Skin of body (tissue), 1 donor: ENCODE measurements at regions not wholly inside any gene's neighbourhood (a gene's known extent, or its start where the extent isn't known, plus 50 kb on each side); places are given as distances from the start of the nearest gene placed in this dataset.

Experiments used
- DNase-seq: peaks from one replicate; lab custom pipeline; 2025; lab: John Stamatoyannopoulos, UW

DNA sequence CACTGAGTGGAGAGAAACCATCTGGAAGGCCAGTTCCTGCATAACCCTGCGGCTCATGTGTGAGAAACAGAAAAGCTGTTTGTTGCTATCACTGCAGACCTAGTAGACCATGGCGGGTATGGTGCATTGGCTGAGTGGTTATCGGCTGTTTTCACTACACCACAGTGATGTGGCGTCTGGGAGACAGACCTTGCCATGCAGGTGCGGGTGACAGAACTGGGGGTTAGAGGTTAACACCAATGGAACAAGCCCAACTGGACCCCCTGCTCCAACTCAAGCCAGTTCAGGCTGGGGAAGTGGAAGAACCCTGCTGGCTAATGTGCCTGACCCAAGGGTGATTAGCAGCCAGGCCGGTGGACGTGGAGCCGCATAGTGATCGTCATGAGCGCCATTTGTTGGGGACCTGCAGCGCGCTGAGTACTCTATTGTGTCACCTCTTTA is 91.9 kb downstream of the IRF8 start:
- DNase-seq, result no peak

DNA sequence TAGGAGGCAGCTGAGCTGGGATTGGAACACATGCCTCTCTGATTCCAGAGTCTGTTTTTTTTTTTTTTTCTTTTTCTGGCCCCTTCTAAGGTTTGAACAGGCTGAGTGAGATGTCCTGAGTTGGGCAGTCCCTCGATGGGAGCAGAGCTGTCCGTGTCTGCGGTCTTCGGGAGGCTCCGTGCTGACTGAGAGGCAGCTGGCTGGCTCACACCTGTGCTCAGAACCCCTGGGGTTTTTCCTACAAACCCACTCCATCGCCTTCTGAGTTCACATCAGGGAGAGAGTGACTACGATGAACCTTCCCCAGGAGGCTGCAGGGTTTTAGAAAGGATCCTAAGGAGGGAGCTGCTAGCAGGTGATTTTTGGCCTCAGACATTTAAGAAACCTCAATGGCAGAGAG is 92.5 kb downstream of the IRF8 start:
- no peak for DNase-seq

DNA sequence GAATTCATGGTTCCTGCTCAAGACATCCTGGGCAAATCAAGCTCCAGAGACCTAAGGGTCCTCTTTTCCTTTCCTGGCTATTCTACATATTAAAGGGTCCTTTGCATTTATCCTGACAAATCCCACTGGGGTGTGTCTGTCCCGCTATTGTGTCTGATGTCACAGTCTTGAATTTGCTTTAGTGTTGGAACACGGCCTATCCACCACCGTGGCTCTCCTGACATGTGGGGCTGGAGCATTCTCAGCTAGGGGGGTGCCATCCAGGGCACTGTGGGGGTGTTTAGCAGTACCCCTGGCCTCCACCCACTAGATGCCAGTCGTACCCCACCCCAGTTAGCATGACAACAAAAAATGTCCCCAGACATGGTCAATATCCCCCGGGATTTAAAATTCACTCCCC is 92.9 kb downstream of the IRF8 start:
- no peak for DNase-seq

DNA sequence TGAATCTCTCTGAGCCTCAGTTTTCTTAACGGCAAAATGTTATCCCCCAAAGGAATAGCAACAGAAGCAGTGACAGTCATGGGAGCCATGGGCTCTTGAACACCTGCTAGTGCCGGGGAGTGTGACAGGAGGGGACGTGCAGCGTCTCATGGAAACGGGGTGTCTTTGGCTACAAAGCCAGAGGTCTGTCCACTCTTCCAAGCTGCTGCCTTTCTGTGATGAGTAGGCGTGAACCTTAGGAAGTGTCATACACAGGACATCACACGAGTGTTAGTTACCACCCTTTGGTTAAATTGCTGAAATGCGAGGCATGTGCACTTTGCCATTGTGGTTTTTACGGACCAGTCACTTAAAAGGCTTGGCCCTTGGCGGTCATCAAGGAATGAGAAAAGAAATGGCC is 93.4 kb downstream of the IRF8 start:
- DNase-seq, result no peak

DNA sequence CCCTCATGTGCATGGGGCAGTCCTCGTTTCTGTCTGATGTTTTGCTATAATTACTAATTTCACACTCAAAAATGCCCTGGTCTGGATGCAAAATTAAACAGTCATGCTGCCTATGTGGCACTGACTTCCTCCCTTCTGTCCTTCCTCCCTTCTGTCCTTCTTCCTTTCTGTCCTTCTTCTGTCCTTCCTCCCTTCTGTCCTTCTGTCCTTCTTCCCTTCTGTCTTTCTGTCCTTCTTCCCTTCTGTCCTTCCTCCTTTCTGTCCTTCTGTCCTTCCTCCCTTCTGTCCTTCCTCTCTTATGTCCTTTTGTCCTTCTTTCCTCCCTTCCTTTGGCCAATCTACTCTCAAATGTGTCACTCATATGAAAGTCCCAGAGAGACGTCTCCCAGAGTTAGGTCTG is 93.8 kb downstream of the IRF8 start:
- no peak for DNase-seq

DNA sequence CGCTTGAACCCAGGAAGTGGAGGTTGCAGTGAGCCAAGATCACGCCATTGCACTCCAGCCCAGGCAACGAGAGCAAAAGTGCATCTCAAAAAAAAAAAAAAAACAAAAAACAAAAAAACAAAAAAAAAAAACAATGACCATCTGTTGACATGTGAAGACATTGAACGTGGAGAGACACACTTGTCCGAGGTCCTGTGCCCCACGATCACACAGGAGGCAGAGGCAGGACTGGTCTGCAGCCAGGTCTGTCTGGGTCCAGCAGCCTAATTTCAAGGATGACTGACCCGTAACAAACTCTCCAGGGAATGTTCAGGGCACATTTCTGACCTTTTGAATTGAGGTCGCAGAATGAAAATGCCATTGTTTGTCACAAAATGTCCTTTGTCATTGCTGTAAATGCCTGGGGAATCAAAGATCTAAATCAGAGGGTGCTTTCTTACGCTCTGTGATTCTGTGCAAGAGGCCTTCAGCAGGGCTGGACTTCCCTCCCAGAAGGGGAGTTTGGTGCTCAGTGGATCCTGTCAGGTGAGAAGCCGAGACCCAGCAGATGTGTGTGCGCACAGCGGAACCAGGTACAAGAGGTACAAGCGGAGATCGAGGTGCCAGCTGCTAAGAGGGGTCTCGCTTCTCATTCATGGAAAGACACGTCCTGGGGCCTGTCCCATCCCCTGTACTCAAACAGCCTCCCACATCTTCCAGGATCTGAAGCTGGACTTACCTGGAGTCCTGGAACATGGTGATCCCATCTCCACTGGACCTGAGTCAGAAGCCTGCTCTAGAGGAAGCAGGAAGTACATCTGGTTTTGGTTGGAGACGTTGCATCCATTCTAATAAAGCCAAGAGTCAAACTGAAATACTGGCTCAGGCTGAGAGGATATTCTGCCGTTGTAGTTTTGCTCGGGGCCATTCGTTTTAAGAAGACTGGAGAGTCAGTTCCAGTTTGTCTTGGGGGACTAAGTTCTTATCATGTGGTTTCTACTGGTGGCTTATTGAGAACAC is 95.8 kb downstream of the IRF8 start:
- DNase-seq, result peak; percentile 39

DNA sequence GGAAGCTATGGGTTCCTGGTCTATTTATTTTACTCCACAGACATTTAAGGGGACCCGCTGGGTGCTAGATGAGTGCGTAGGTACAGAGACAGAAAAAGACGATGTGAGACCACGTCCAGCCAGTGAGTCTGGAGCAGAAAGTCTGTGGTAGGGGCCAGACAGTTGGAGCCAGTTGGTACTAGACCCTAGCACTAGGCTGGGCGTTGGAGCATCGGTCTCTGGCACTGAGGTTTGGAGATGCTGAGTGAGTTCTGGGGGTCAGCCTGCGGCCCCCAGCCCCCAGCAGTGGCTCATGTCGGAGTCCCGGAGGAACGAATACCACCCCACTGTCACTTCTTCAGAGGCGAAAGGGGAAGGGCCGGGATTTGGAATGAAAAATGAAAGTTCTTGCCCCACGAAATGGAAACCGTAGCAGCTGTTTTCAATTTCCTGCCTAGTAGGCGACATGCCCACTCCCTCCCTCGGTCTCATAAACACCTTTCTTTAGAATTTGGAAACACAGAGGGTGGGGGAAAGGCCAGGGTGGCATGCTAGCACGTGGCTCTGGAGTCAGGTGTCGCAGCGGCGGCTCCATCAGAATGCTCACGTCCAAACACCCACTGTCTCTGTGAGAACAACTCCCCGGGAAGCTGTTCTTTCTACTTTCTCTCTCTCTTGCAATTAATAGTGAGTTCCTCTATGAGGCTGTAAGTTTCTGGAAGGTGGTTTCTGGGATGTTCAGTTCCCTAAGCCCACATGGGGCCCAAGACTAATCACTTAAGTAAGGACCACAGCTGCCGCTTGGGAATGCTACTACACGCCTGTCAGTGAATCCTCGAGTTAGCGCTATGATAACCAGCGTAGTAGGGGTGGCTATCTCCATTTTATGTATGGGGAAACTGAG is 96.8 kb downstream of the IRF8 start:
- no peak for DNase-seq

DNA sequence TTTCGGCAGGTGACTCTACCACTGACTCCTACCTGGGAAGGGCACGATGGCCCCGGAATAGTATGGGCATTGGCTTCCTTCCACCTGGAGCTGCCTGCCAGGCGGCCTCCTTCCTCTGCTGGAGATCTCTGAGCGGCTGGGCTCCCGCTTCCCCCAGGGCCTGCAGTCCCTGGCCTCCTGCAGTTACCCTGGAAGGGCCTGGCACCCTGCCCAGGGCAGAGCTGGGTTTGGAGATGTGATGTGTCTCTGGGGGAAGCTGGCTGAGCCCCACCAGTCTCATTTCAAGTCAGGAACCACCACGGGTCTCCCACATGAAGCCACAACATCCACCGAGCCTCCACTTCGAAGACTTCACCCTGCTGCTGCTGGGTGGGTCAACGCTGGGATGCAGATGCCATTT is 97.9 kb downstream of the IRF8 start:
- no peak for DNase-seq

DNA sequence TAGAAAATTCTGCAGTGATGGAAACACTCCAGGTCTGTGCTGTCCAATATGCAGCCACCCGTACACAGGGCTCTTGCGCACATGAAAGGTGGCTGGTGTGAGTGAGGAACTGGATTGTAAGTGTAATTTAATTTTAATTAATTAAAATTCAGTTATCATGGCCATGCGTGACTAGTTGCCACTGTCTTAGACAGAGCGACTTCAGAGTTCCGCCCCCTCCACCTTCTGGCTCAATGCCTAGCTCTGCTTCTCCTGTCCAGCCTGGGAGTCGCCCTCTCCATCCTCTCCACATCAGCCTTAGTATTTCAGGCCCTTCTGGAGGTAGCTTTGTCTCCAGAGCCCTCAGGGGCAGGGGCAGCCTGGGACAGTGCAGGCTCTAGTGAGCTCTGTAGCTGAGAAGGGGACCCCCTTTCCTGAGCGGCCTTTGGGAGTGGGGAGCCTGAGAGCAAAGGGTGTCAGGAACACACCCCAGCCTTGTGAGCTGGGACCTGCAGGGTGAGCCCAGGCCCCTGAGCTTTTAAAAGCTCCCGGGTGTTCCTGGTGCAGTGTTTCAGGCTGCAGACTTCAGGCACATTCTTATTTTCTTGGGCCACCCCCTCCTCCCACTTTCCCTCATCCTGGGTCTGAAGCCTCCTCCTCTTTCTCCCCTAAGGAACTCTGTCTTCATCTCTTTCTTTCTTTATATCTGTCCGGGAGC is 99.4 kb downstream of the IRF8 start:
- no peak for DNase-seq

DNA sequence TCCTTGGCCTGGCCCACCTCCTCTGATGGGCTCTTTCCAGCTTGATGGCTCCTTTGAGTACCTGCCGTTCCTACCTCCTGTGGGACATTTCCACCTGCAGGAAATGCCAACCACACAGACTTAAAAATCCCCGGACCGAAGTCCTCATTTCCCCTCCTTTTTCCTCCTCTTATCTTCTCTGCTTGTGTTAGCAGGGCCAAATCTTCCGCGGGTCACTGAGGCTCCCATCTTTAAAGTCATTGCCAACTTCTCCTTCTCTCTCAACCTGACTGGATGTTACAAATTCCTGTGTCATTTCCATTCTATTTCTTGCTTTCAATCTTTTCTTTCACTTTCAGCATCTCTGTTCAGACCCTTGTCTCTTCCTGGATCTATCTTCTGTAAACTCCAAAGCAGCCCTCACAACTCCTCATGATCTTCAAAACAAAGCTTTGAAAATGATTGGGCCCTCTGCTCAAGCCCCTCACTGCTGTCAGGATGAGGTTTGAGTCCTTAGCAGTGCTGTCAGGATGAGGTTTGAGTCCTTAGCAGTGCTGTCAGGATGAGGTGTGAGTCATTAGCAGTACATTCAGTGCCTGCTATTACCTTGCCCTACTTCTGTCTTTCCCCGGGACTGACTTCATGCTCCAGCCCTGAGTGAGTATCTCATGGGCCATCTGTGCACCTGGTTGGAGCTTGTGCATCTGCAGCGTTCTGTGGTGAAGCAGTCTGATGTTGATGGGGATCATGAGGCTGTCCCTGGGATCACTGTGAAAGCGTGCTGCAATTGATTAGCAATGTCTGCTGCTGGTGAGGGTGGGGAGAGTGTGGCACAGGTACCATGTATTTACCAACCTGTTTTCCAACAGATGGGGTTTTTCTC is 100.1 kb downstream of the IRF8 start:
- no peak for DNase-seq

DNA sequence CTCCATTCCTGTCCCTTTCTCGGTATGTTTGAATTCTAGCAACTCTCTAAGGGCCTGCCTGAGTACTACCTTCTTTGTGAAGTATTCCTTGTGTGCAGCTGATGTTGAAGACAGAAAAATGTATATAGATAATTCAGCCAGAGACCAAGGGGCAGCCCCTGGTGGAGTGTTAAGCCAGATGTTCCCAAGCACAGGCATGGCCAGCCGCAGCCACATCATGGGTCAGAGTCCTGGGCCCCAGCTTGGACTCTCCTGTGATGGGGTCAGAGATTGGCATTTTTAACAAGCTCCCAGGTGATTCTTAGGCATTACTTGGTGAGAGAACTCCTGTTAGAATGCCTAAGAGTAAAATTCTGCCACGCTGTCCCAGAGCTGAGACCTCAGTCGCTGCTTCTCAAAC is 100.8 kb downstream of the IRF8 start:
- no peak for DNase-seq

DNA sequence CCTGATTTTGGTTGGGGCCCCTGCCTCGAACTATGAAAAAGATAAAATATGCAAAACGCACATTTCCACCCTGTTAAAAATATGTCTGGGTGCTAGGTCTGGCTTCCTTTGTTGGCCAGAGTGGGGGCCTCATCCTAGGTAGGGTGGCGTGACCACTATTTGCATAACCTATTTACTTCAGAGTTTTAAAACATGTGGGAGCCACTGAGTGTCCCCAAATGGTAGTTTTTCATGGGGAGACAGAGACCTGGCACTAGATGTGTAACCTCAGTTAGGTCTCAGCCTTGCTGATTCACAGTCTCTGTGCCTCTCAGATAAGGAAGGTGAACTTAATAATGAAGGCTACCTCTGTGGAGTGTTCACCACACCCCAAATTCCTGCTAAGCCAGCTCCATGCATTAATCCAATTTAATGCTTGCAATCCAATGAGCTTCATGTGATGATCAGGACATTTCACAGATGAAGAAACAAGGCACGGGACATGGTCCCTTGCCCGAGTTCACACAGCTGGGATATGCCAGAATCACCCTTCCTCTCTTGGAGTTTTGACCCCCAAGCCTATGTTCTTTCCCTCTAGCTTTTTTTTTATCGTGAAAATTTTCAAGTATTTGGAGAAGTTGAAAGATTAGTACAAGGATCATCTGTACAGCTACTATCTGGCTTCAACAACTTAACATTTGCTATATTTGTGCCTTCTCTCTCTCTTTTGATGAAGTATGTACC is 103.4 kb downstream of the IRF8 start:
- no peak for DNase-seq

DNA sequence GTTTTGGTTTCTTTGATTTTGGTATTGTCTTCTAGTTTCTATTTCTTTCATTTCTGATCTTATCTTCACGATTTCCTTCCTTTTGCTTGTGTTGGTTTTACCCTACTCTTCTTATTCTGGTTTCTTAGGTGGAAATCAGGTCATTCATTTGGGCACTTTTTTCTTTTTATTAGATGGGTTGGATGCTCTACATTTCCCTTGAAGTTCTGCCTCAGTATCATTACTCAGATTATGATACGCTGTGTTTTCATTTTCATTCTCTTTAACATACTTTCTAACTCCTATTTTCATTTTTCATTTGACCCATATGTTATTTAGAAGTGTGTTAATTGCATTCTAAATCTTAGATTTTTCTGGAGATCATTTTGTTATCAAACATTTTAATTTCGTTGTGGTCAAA is 108.6 kb downstream of the IRF8 start:
- no peak for DNase-seq

DNA sequence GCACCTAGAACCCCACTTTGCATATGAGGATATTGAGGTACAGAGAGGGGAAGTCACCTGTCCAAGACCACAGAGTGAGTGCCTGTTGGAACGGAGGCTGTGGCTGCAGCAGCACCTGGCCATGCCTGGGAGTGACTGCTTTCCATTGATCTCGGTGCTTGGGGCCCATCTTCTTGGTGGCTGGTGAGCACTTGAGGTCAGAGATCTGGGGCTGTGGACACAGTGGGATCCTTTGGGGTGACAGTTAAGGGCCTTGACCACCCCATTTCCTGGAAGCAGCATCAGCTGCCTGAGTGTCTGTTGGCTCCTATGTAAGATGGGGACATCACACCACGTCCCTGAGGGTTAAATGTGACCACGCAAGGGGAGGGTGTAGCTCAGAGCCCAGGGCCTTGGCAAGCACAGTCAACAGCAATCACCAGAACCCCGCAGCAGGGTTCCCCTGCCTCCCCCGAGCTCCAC is 111.7 kb downstream of the IRF8 start:
- no peak for DNase-seq

DNA sequence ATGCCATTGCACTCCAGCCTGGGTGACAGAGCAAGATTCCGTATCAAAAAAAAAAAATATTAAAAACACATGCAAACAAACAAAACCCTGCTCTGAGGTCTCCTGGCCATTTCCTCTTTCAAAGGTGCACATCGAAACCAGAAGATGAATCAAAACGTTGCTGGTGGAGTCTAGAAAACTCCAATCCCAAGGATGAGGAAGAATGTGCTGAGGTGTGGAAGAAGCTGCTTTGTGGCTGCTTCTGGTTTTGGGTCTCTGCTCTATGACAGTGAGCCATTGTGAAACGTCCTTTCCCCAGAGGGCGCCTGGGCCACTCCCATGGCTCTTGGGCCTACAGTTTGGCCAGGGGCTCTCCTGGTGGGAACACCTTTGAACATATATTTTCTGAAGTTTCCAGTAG is 112.6 kb downstream of the IRF8 start:
- DNase-seq, result no peak

DNA sequence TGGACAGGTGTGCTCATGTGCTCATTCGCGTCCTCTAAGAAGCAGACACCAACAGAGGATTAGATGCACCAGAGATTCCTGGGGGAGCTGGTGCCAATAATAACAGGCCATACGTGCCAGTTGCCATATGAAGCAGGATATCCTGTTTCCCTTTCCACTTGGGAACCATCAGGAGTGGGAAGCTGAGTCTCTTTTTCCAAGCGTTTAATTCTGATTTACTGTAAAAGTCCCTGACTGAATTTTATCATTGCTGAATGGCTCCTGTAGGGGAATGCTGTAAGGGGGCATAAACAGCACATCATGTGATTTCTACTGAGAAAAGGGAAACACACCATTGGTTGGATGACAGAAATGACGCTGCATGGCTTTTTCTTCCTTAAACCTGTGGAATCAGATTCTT is 113.3 kb downstream of the IRF8 start:
- no peak for DNase-seq

DNA sequence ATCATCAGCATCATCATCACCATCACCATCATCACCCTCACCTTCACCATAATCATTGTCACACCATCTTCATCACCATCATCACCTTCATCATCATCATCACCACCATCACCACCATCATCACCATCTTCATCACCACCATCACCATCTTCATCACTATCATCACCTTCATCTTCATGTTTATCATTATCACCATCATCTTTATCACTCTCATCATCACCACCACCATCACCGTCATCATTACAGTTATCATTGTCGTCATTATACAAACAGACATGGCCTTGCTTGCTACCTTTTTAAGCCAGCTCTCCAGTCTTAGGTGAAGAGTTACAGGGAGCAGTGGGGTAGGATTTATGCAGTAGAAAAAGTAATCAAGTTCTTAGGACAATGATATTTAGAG is 114.9 kb downstream of the IRF8 start:
- DNase-seq, result no peak

DNA sequence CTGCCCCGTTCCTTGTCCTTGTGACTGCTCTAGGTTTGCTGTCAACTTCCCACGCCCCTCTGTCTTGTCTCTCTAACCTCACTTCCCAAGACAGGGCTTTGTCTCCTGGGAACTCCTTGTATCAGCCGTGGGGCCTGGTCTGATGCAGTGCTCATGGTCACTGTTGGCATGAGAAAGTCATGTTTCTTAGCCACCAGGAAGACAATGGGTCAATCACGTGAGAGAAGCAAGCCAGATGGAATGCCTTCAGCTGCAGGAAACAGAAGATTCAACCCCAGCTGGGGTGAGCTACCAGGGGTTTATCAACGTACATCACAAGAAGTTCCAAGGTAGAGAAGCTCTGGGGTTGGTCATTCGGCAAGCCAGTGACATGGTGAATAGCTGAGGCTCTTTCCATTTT is 116.6 kb downstream of the IRF8 start:
- no peak for DNase-seq

DNA sequence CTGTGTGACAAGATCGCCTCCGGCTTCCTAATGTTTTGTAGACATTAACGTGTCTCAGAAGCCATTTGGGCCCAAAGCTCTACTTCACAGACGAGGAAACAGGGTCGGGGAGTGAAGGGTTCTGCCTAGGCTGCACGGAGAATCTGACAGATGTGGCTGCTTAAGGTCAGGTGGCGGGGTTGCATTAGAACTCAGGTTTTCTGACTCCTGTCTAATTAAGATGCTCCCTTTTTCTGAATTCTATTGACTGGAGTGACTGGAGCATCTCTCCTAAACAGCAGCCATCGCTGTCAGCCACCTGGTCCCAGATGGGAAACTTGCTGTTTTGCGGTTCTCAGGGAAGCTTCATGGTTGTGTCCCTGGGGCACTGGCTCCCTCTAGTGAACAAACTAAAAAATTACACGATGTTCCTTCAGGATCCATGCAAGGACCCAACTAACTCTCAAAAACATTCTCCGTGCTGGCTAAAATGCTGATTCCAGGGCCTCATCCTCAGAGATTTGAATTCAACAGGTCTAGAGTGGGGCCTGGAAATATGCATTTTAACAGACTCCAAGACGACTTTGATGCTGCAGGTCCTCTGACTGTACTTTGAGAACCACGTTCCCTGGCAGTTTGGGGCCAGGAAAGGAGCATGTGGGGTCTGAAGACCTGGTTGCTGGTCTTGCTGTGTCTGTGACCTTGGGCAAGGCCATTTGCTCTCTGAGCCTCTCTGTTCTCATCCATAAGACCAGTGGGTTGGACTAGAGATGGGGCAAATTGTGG is 117.4 kb downstream of the IRF8 start:
- DNase-seq, result peak; percentile 60
